HCT116 (cell line): ENCODE measurements at regions not wholly inside any gene's neighbourhood (a gene's known extent, or its start where the extent isn't known, plus 50 kb on each side); places are given as distances from the start of the nearest gene placed in this dataset.

Experiments
- CTCF ChIP-seq, 3 experiments: fragments of 200-600 bp in 1 of 3; sonication (generic) in 1 of 3; IDR thresholded peaks in 2 of 3; conservative IDR thresholded peaks in 1 of 3; 2 replicates each; pipeline ENCODE4 v1.5.1; 2012 to 2017; ENCODE audit warnings: low read depth in 2 of 3, low read length in 2 of 3, antibody characterized with exemption in 1 of 3, borderline replicate concordance in 1 of 3, control low read depth in 1 of 3, mild to moderate bottlenecking in 1 of 3, mixed read lengths in 1 of 3, mixed run types in 1 of 3, moderate library complexity in 1 of 3; ENCODE audit not compliant: insufficient read depth in 1 of 3
- ELF1 ChIP-seq: IDR thresholded peaks from 2 replicates; pipeline ENCODE4 v1.6.1; 2012; ENCODE audit warnings: low read depth, borderline replicate concordance
- MAX ChIP-seq: IDR thresholded peaks from 2 replicates; pipeline ENCODE4 v1.6.1; 2012
- POLR2A ChIP-seq: IDR thresholded peaks from 2 replicates; pipeline ENCODE4 v1.7.0; 2011; ENCODE audit warnings: borderline replicate concordance; ENCODE audit not compliant: insufficient read depth, insufficient read length; ENCODE audit errors: extremely low read depth
- POLR2AphosphoS5 ChIP-seq: IDR thresholded peaks from 2 replicates; pipeline ENCODE4 v1.6.1; 2011; ENCODE audit warnings: mild to moderate bottlenecking, low read depth, low read length, moderate library complexity
- SIN3A ChIP-seq: IDR thresholded peaks from 2 replicates; pipeline ENCODE4 v1.6.1; 2012; ENCODE audit warnings: low read depth
- TCF7L2 ChIP-seq: IDR thresholded peaks from 2 replicates; pipeline ENCODE4 v1.7.0; 2011; ENCODE audit warnings: borderline replicate concordance, inconsistent platforms; ENCODE audit not compliant: insufficient read depth, insufficient read length; ENCODE audit errors: extremely low read depth
- ZNF274 ChIP-seq: fragments of 200-500 bp; sonication (Bioruptor generic); IDR thresholded peaks from 2 replicates; pipeline ENCODE4 v1.6.1; 2014; ENCODE audit warnings: mild to moderate bottlenecking, low read depth, low read length, inconsistent platforms

DNA sequence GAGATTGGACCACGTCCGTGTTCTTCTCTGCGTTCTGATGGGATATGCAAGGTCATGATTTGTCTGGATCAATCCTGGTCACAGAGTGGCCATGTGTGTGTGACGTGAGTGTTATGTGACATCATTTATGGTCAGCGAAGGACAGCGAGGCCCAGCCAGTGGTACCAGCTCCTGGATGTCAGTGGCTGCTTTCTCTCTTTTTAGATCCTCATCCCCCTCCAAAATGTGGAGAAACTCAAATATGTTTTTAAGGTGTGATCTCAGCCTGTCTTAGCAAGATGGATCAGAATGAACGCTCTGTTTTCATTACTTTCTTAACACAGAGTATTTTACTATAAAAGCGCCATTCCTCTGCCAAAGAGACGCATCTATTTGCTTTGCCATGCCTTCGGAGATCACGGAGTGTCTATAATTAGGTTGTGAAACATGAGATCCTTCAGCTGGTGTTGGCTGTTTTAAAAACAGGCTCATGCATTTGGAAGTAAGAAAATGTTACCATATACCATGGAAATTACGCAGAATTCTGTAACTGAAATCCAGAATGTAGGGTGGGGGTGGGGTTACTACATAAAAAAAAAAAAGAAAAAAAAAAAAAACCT lies 245.5 kb upstream of the TCERG1L start:
- TF ChIP-seq POLR2AphosphoS5 (no peak), MAX (no peak), ELF1 (no peak), ZNF274 (no peak), TCF7L2 (no peak), SIN3A (no peak), POLR2A (no peak), CTCF (IDR thresholded peaks at IDR 0.05 in 2 of 3, conservative IDR thresholded peaks at IDR 0.05 in 1 of 3; ENCODE audit: borderline replicate concordance in 1 of 3, insufficient read depth in 1 of 3, low read depth in 2 of 3, low read length in 2 of 3) (no peak)
